IPS DF 4.7 (cell line): ENCODE measurements at regions not wholly inside any gene's neighbourhood (a gene's known extent, or its start where the extent isn't known, plus 50 kb on each side); places are given as distances from the start of the nearest gene placed in this dataset.
A peak's percentile ranks its signal among the peaks of the same experiment; 100 is the strongest.

Experiments
- DNase-seq: peaks from one replicate; pipeline ENCODE4 v3.0.0-alpha.2; 2013; ENCODE audit warnings: low spot score; ENCODE audit errors: extremely low read depth

GRCh38 chr13:99827011-99827772 lies 144.4 kb downstream of the ZIC5 start:
- DNase-seq: no peak

GRCh38 chr13:99823961-99824360 lies 147.6 kb downstream of the ZIC5 start:
- no peak for DNase-seq

DNA sequence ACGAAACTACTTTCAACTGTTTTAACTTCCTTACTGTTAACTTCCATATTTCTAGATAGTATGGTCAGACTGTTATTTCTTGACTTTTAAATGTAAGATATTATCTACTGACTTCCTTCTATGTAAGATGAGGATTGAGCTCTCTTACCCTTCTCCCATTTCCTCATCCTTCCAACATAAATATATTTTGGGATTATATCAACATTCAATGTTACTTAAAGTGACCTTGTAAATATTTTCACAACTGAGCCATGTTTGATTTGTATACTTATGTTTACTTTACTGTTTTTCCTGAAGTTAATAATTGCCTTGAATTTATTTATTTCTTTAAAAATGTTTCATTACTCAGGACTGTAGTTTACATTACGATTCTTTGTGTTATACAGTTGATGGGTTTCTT lies 148.7 kb downstream of the ZIC5 start:
- no peak for DNase-seq

- no peak for DNase-seq
These were observed 149.8 kb downstream of the ZIC5 start for GRCh38 chr13:99821741-99822140.

DNA sequence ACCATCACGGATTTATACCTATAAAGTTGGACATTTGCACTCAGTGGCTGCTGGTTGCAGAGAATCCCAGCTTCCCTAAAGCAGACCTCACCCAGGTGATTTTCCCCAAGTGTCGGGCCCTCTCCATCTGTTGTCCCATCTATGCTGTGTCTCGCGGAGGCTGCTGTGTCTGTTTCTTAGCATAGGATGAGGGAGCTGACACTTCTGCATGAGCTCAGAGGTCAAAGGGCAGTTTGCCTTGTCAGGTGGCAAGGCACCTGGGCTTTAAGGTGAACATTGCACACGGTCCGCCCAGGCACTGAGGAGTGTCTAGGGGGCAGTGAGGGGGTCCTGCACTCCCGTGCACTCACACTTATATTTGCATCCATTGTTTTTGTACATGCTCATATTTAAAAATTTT lies 151.6 kb downstream of the ZIC5 start:
- no peak for DNase-seq

- no peak for DNase-seq
These were observed 155.2 kb downstream of the ZIC5 start for GRCh38 chr13:99816321-99816720.

DNA sequence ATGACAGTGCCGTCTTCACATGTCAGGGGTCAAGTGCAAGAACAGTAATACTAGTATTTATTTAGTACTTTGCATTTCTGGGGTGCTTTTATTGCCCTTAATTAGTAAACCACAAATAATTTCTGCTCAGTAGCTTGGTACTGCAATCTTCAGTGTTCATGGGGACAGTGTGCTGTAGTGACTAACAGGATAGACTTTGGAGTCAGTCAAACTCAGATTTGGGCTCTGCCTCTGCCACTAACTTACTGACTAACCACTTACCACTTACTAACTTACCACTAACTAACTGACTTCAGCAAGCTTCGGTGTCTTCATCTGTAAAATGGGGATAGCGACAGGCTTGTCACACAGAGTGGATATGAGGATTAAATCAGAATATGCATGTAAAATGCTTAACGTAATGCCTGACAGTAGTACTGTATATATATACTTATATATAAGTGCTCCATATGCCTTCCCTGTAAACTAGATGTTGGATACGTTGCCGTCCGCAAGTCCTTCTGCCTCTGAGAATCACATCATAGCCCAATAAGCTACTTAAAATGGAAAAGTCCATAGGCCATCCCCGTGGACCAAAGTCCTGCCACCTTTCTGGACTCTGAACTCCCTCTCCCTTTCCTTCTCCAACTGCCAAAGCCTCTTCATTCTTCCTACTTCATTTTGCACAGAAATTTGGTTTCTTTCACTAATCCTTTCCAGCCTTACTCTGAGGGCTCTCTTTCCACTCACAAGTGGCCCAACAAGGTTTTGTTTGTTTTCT lies 158.1 kb downstream of the ZIC5 start:
- no peak for DNase-seq

DNA sequence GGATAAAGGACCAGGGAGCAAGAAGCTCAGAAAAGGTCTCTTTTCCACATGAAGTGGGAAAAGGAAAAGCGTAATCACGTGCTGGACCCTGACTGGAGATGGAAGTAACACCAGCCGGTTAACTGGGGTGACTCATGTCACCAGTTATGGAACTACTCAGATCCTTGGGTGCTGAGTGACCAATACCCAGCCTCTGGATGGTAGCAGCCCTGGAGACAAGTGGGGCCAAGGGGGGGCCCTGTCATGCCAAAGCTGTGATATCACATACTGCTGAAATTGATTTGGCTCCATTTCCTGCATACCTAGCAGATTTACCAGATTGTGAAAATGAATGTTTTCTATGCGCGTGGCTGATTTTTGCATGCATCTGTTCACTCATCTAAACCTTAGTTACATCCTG lies 158.9 kb downstream of the ZIC5 start:
- no peak for DNase-seq

- DNase-seq: no peak
These were observed 160.4 kb downstream of the ZIC5 start for GRCh38 chr13:99811067-99811700.

GRCh38 chr13:99809926-99810325 lies 161.6 kb downstream of the ZIC5 start:
- no peak for DNase-seq

DNA sequence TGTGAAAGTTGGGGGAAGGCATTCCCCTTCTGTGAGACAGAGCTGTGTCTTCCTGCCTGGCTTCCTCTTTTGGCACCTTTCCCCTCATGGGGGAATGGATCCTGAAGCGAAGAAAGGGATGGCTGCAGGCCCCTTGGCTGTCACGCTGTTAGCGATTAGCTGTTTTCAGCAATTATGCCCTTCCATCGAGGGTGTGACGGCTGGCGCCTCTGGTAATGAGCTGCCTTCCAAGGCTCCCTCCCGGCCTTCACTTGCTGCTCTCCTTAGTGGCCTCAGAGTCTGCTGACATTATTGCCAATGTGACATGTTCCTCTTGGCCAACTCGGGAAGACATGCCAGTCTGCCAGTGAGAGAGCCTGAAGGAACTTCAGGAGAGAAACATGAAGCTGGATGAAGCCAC lies 162.1 kb downstream of the ZIC5 start:
- DNase-seq: no peak

- DNase-seq: no peak
These were observed 162.8 kb downstream of the ZIC5 start for GRCh38 chr13:99808786-99809185.

GRCh38 chr13:99806671-99807070 lies 164.9 kb downstream of the ZIC5 start:
- no peak for DNase-seq

DNA sequence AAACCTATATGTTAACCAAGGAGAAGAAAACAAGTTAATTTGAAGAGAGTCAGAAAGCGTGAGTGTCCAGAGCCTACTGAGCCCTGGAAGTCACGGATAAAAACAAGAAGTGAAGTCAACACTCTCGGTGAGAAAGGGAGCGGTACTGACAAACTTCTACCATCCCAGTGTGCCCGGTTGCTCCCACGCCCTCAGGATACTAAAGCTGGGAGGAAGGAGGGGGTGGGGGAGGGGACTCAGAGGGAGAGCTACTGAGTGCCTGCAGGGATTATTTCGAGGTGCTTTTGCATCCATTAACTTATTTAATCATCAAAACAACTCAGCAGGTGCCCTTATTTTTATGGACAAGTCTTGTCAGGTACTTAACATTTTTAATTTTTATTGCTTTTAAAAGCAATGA lies 166.2 kb downstream of the ZIC5 start:
- no peak for DNase-seq

GRCh38 chr13:99803141-99803540 lies 168.4 kb downstream of the ZIC5 start:
- DNase-seq: no peak

- no peak for DNase-seq
These were observed 169.2 kb downstream of the ZIC5 start for GRCh38 chr13:99802416-99802815.

- DNase-seq: no peak
These were observed 170.6 kb downstream of the ZIC5 start for GRCh38 chr13:99800951-99801350.

DNA sequence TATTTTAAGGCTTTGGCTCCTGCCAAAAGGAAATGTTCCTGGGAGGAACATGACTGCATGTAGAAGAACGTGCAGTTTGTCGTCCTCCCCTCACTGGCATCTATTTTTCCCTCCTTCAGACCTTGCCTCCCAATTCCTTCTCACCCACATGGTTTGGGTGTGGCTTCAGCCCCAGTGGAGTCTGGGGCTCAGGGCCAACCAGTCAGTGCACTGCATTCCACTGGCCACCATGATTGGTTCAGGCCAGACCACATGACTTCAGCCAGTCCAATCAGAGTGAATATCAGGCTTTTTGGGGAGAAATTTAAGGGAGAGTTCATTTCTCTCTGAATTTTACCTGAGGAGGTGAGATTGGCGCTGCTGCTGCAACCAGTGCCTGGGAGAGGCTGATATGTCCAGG lies 171.6 kb downstream of the ZIC5 start:
- no peak for DNase-seq

DNA sequence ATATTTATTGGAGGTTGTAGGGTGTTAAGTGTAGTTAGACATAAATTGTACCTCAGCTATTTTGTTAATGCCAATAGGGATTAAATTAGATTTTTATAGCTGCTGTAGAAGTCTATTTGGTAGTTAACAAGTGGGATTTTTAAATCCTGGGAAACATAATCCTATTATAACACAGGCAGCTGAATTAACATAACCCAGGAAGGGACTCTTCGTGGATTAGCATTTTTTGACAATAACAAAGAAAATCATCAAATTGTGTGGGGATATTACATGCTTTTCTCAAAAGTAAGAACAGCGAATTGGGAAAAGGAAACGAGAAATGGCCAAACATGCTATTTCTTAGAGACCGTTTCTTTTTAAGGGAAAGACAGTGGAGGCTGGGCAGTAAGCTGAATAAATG lies 172.8 kb downstream of the ZIC5 start:
- DNase-seq: no peak

- DNase-seq: no peak
These were observed 173.9 kb downstream of the ZIC5 start for GRCh38 chr13:99797691-99798090.

GRCh38 chr13:99796175-99796819 lies 175.3 kb downstream of the ZIC5 start:
- peak; percentile 60 for DNase-seq
